PC-9 (cell line): ENCODE measurements at regions not wholly inside any gene's neighbourhood (a gene's known extent, or its start where the extent isn't known, plus 50 kb on each side); places are given as distances from the start of the nearest gene placed in this dataset.

ENCODE experiments used
- CTCF ChIP-seq: fragments of 200-600 bp; sonication (generic); conservative IDR thresholded peaks from 2 replicates; pipeline ENCODE4 v1.6.1; 2017; ENCODE audit warnings: mixed run types, antibody characterized with exemption, mild to moderate bottlenecking, moderate library complexity
- EZH2 ChIP-seq: fragments of 200-600 bp; sonication (generic); IDR thresholded peaks from 2 replicates; pipeline ENCODE4 v1.8.0; 2017; ENCODE audit warnings: antibody characterized with exemption, low read depth

- no peak for TF ChIP-seq CTCF
- TF ChIP-seq EZH2, result no peak
Observed at GRCh38 chr22:34897126-34897525, 168.8 kb upstream of the ISX start.
